Stomach (tissue), 4 donors: ENCODE measurements at regions not wholly inside any gene's neighbourhood (a gene's known extent, or its start where the extent isn't known, plus 50 kb on each side); places are given as distances from the start of the nearest gene placed in this dataset.

Experiments used
- POLR2A ChIP-seq, 4 donors: fragments of 450-650 bp; IDR thresholded peaks; one replicate each; pipeline ENCODE4 v1.6.1; 2016; ENCODE audit warnings: antibody characterized with exemption in 4 of 4, control low read depth in 2 of 4, mild to moderate bottlenecking in 1 of 4, moderate library complexity in 1 of 4
- POLR2AphosphoS5 ChIP-seq, 3 donors: sonication (generic); formaldehyde crosslinking; IDR thresholded peaks; one replicate each; pipeline ENCODE4 v1.6.1; 2016; ENCODE audit warnings: antibody characterized with exemption in 3 of 3
- TF ChIP-seq, protein P1 (sequence below), 7 experiments: fragments of 450-650 bp in 4 of 7; fragments of 200-600 bp in 3 of 7; sonication (generic) in 3 of 7; IDR thresholded peaks; one replicate each; pipeline ENCODE4 v1.5.1; 2016 to 2019; ENCODE audit warnings: antibody characterized with exemption in 7 of 7, control low read depth in 2 of 7, mild to moderate bottlenecking in 1 of 7

DNA sequence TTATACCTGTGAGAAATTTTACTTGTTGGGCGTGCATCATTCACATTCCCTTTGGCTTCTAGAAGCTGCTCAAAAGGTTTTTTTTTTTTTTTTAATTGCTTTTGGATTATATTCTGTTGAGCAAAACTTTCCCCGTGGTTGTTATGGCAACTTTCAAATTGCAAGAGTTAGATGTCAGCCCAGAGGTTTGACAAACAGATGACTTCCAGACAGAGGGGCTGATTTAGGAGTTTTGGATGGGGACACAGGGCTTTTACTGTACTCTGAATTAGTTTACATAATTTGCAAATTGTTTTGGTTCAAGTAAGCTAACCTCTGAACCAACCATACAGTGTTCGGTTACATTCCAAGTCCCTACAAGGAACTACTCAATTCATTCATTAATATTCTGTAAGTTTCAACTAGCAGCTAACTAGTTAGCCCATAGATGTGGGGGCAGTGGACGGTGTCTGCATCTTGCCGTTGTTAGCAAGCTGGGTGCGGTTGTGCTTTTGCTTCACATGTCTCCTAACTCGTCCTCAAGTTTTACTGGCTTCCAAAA lies 66.4 kb upstream of the JAZF1 start:
- TF ChIP-seq POLR2AphosphoS5 (IDR thresholded peaks at IDR 0.05) (no peak), POLR2A (IDR thresholded peaks at IDR 0.05) (no peak)
- TF ChIP-seq, protein P1, sequence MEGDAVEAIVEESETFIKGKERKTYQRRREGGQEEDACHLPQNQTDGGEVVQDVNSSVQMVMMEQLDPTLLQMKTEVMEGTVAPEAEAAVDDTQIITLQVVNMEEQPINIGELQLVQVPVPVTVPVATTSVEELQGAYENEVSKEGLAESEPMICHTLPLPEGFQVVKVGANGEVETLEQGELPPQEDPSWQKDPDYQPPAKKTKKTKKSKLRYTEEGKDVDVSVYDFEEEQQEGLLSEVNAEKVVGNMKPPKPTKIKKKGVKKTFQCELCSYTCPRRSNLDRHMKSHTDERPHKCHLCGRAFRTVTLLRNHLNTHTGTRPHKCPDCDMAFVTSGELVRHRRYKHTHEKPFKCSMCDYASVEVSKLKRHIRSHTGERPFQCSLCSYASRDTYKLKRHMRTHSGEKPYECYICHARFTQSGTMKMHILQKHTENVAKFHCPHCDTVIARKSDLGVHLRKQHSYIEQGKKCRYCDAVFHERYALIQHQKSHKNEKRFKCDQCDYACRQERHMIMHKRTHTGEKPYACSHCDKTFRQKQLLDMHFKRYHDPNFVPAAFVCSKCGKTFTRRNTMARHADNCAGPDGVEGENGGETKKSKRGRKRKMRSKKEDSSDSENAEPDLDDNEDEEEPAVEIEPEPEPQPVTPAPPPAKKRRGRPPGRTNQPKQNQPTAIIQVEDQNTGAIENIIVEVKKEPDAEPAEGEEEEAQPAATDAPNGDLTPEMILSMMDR (IDR thresholded peaks at IDR 0.05) = no peak
